HCT116 (cell line): ENCODE measurements at regions not wholly inside any gene's neighbourhood (a gene's known extent, or its start where the extent isn't known, plus 50 kb on each side); places are given as distances from the start of the nearest gene placed in this dataset.

Experiments
- ATAC-seq: fragments of 200-7000 bp; cut with Tn5 transposase; 2 replicates; pipeline ENCODE4 v1.9.1; 2020; ENCODE audit warnings: mild to moderate bottlenecking, moderate library complexity
- BruUV-seq: library from RNA; stranded (reverse); fragments of 400-500 nt; replicated peaks from 2 replicates; lab custom pipeline; 2021; lab: Mats Ljungman, UMichigan
- CTCF ChIA-PET: fragments of 300-600 bp; sonication (Branson Sonifier 250); formaldehyde crosslinking; loops from one replicate; lab custom pipeline; 2021; ENCODE audit warnings: antibody characterized with exemption; lab: Charles Lee
- POLR2A ChIA-PET: fragments of 300-600, 350-600 bp; sonication (Branson Sonifier 250); formaldehyde crosslinking; loops from one replicate; lab custom pipeline; 2021; ENCODE audit warnings: antibody characterized with exemption; lab: Charles Lee
- RAD21 ChIA-PET, 2 experiments: fragments of 300-600 bp; sonication (Branson Sonifier 250); formaldehyde crosslinking; loops; one replicate each; lab custom pipeline; 2023; ENCODE audit warnings: low total read pairs in 2 of 2; ENCODE audit not compliant: uncharacterized antibody in 2 of 2, unreplicated experiment in 2 of 2, low non-redundant PET in 1 of 2; lab: Charles Lee
- DNase-seq: peaks from one replicate; pipeline ENCODE4 v3.0.0-alpha.2; 2010; ENCODE audit warnings: low read depth, low spot score
- H2AFZ ChIP-seq: fragments of 200-600 bp; shearing (Covaris generic), sonication (generic); 2 replicates; pipeline ENCODE4 v1.6.1; 2017; ENCODE audit warnings: low read depth, mixed run types, mixed read lengths, antibody characterized with exemption, low read length; ENCODE audit not compliant: poor library complexity, severe bottlenecking
- H3K27ac ChIP-seq: 2 replicates; pipeline ENCODE4 v1.5.1; 2012; ENCODE audit warnings: low read depth, low read length
- H3K27me3 ChIP-seq: fragments of 200-600 bp; sonication (generic); 2 replicates; pipeline ENCODE4 v1.6.1; 2016; ENCODE audit warnings: mixed run types, low read length, mixed read lengths; ENCODE audit not compliant: insufficient read depth
- H3K36me3 ChIP-seq, 2 experiments: fragments of 200-500 bp in 1 of 2; fragments of 200-600 bp in 1 of 2; sonication (Bioruptor generic) in 1 of 2; sonication (generic) in 1 of 2; 2 replicates each; pipeline versions ENCODE4 v1.5.1 to v1.6.1; 2014 to 2016; ENCODE audit warnings: low read length in 2 of 2, inconsistent platforms in 1 of 2, mixed read lengths in 1 of 2, mixed run types in 1 of 2; ENCODE audit not compliant: insufficient read depth in 2 of 2, control insufficient read depth in 1 of 2
- H3K4me1 ChIP-seq, 2 experiments: fragments of 200-600 bp in 1 of 2; sonication (generic) in 1 of 2; 2 replicates each; pipeline versions ENCODE4 v1.5.1 to v1.6.1; 2012 to 2017; ENCODE audit warnings: low read length in 2 of 2, inconsistent platforms in 1 of 2, mild to moderate bottlenecking in 1 of 2, mixed read lengths in 1 of 2, mixed run types in 1 of 2, moderate library complexity in 1 of 2; ENCODE audit not compliant: insufficient read depth in 2 of 2, control insufficient read depth in 1 of 2
- H3K4me2 ChIP-seq: fragments of 200-600 bp; sonication (generic); 2 replicates; pipeline ENCODE4 v1.6.1; 2017; ENCODE audit warnings: mixed run types, low read length, mixed read lengths
- H3K4me3 ChIP-seq, 2 experiments: fragments of 200-600 bp in 1 of 2; sonication (generic) in 1 of 2; replicated peaks in 1 of 2; 2 replicates each; pipeline ENCODE4 v1.5.1; 2011 to 2016; ENCODE audit warnings: low read length in 2 of 2, control low read depth in 1 of 2, low read depth in 1 of 2, mild to moderate bottlenecking in 1 of 2, mixed read lengths in 1 of 2, mixed run types in 1 of 2
- H3K79me2 ChIP-seq: fragments of 200-600 bp; sonication (generic); 2 replicates; pipeline ENCODE4 v1.6.1; 2017; ENCODE audit warnings: mild to moderate bottlenecking, mixed run types, low read length, moderate library complexity, mixed read lengths; ENCODE audit not compliant: insufficient read depth
- H3K9ac ChIP-seq: fragments of 200-600 bp; sonication (generic); 2 replicates; pipeline ENCODE4 v1.6.1; 2016; ENCODE audit warnings: low read length, mixed read lengths
- H3K9me2 ChIP-seq: fragments of 200-600 bp; sonication (generic), shearing (Covaris generic); 2 replicates; pipeline ENCODE4 v1.6.1; 2017; ENCODE audit warnings: mixed run types, mild to moderate bottlenecking, moderate library complexity; ENCODE audit not compliant: insufficient read depth
- H3K9me3 ChIP-seq, 2 experiments: fragments of 200-500 bp in 1 of 2; fragments of 200-600 bp in 1 of 2; sonication (Bioruptor generic) in 1 of 2; sonication (generic) in 1 of 2; 2 replicates each; pipeline ENCODE4 v1.6.1; 2014 to 2017; ENCODE audit warnings: low read length in 2 of 2, mixed read lengths in 2 of 2, inconsistent platforms in 1 of 2, low read depth in 1 of 2, mild to moderate bottlenecking in 1 of 2, mixed run types in 1 of 2, moderate library complexity in 1 of 2; ENCODE audit not compliant: control insufficient read depth in 1 of 2, insufficient read depth in 1 of 2
- H4K20me1 ChIP-seq: fragments of 200-600 bp; sonication (generic), shearing (Covaris generic); 2 replicates; pipeline ENCODE4 v1.6.1; 2017; ENCODE audit warnings: mixed run types, mild to moderate bottlenecking, moderate library complexity; ENCODE audit not compliant: insufficient read depth
- CBX3 ChIP-seq: IDR thresholded peaks from 2 replicates; pipeline ENCODE4 v1.6.1; 2012; ENCODE audit warnings: low read depth
- CEBPB ChIP-seq: IDR thresholded peaks from 2 replicates; pipeline ENCODE4 v1.6.1; 2012; ENCODE audit warnings: low read depth
- EZH2 ChIP-seq: fragments of 200-600 bp; sonication (generic); IDR thresholded peaks from 2 replicates; pipeline ENCODE4 v1.6.1; 2017; ENCODE audit warnings: antibody characterized with exemption, mixed run types
- EZH2phosphoT487 ChIP-seq: fragments of 200-600 bp; IDR thresholded peaks from 2 replicates; pipeline ENCODE4 v1.6.1; 2018; ENCODE audit warnings: antibody characterized with exemption, borderline replicate concordance
- MAX ChIP-seq: IDR thresholded peaks from 2 replicates; pipeline ENCODE4 v1.6.1; 2012
- POLR2A ChIP-seq: IDR thresholded peaks from 2 replicates; pipeline ENCODE4 v1.7.0; 2011; ENCODE audit warnings: borderline replicate concordance; ENCODE audit not compliant: insufficient read depth, insufficient read length; ENCODE audit errors: extremely low read depth
- SIN3A ChIP-seq: IDR thresholded peaks from 2 replicates; pipeline ENCODE4 v1.6.1; 2012; ENCODE audit warnings: low read depth
- SP1 ChIP-seq: IDR thresholded peaks from 2 replicates; pipeline ENCODE4 v1.6.1; 2012; ENCODE audit warnings: low read depth
- SRF ChIP-seq: IDR thresholded peaks from 2 replicates; pipeline ENCODE4 v1.6.1; 2012; ENCODE audit warnings: low read depth
- ZFX ChIP-seq: fragments of 450-650 bp; IDR thresholded peaks from 2 replicates; pipeline ENCODE4 v1.6.1; 2017
- ZNF274 ChIP-seq: fragments of 200-500 bp; sonication (Bioruptor generic); IDR thresholded peaks from 2 replicates; pipeline ENCODE4 v1.6.1; 2014; ENCODE audit warnings: mild to moderate bottlenecking, low read depth, low read length, inconsistent platforms
- intact Hi-C: fragments of 100-400 bp; cut with micrococcal nuclease; formaldehyde crosslinking; loops from 2 replicates; pipeline ENCODE4 v1.10.0; 2022

- no peak for ATAC-seq
- Histone ChIP-seq H3K79me2 (no peaks in the 10 kb centered on the region), H4K20me1 (no peaks in the 10 kb centered on the region), H3K27me3 (no peaks in the 10 kb centered on the region), H3K36me3 (no peaks in the 10 kb centered on the region), H3K4me2 (no peak overlapping the region), H3K9me3 (no peaks in the 10 kb centered on the region), H3K4me3 (no peak overlapping the region), H3K4me1 (no peaks in the 10 kb centered on the region), H2AFZ (no peak overlapping the region), H3K27ac (no peak overlapping the region), H3K9me2 (no peaks in the 10 kb centered on the region), H3K9ac (no peak overlapping the region)
- CTCF ChIA-PET: no interaction called here
- RAD21 ChIA-PET: no interaction called here
- POLR2A ChIA-PET: no interaction called here
- intact Hi-C loops: no loop called here
- BruUV-seq: no TSS peak
- TF ChIP-seq EZH2phosphoT487 (no peak), EZH2 (no peak), SP1 (no peak), ZFX (no peak), ZNF274 (no peak), MAX (no peak), SIN3A (no peak), SRF (no peak), CEBPB (no peak), POLR2A (no peak)
- no peak for DNase-seq
These were observed 207.0 kb upstream of the PDE5A start for GRCh38 chr4:119835613-119835910.

GRCh38 chr4:119834906-119835612 lies 206.5 kb upstream of the PDE5A start:
- Histone ChIP-seq H3K27ac (no peak overlapping the region), H4K20me1 (no peaks in the 10 kb centered on the region), H3K79me2 (no peaks in the 10 kb centered on the region), H3K4me2 (no peak overlapping the region), H2AFZ (no peak overlapping the region), H3K9me2 (no peaks in the 10 kb centered on the region), H3K9me3 (no peaks in the 10 kb centered on the region), H3K4me1 (no peaks in the 10 kb centered on the region), H3K27me3 (no peaks in the 10 kb centered on the region), H3K36me3 (no peaks in the 10 kb centered on the region), H3K9ac (no peak overlapping the region), H3K4me3 (no peak overlapping the region)
- no TSS peak for BruUV-seq
- ChIA-PET CTCF (no interaction called here), RAD21 (no interaction called here), POLR2A (no interaction called here)
- intact Hi-C loops: no loop called here
- no peak for TF ChIP-seq CBX3
- DNase-seq (no peak), ATAC-seq (no peak)
